GM13976 (cell line): ENCODE measurements at regions not wholly inside any gene's neighbourhood (a gene's known extent, or its start where the extent isn't known, plus 50 kb on each side); places are given as distances from the start of the nearest gene placed in this dataset.

ENCODE experiments used
- DNase-seq: peaks from one replicate; pipeline ENCODE4 v3.0.0; 2012; ENCODE audit warnings: low spot score
- CTCF ChIP-seq: IDR thresholded peaks from 2 replicates; pipeline ENCODE4 v1.5.1; 2012; ENCODE audit warnings: borderline replicate concordance, mild to moderate bottlenecking; ENCODE audit not compliant: insufficient read depth; ENCODE audit errors: extremely low read depth, missing control alignments, control extremely low read depth
- in situ Hi-C: fragments of 300-500 bp; cut with MboI; formaldehyde crosslinking; loops from one replicate; pipeline ENCODE4 v1.12.0; 2022; ENCODE audit warnings: low sequenced_read_pairs, mixed read lengths, inconsistent platforms; ENCODE audit not compliant: unreplicated experiment

DNA sequence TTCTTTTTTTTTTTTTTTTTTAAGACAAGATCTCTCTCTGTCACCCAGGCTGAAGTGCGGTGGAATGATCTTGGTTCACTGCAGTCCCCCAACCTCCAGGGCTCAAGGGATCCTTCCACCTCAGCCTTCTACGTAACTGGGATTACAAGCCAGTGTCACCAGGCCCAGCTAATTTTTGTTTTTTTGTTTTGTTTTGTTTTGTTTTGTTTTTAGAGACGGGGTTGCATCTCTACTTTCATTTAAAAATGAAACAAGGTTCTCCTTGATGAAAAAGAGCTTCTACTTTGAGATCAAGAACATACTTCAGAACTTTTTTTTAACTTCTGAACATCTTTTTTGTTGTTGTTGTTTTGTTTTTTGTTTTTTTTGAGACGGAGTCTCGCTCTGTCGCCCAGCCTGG lies 121.7 kb upstream of the PRB2 start:
- no peak for TF ChIP-seq CTCF
- in situ Hi-C loops, result no loop called here
- DNase-seq, result no peak

DNA sequence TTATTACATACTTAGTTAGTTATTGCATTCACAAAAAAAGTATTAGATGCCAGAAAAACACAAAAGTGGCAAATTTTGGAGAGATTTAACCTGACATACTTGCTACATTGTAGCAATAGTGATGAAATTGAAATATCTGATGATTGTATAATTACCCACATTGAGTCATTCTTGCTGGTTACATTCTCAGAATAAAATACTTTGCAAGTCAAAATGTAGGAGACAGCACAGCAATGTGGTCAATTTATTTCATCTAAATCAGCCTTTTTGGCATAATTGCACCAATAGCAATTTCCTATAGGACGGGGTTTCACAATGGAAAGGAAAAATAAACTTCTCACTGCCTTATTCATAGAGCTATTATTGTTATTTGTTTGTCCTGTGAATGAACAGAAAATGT lies 125.0 kb upstream of the ETV6 start:
- in situ Hi-C loops, result no loop called here
- no peak for DNase-seq
- no peak for TF ChIP-seq CTCF

DNA sequence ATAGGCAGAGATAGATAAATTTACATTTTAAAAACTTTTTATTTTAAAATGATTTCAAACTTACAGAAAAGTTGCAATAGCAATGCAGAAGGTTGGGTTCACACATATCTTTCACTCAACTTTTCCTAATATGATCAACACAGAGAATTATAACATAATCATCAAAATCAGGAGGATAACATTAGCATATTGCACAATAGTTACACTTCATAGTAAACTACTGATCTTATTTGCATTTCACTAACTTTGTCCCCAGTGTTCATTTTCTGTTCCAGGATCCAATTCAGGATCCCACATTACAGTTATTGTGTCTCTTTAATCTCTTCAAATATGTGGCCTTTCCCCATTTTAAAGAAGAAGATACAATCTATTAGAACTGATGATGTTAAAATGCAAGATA lies 115.4 kb upstream of the ETV6 start:
- in situ Hi-C loops, result no loop called here
- no peak for TF ChIP-seq CTCF
- DNase-seq, result no peak

- in situ Hi-C loops, result no loop called here
- no peak for TF ChIP-seq CTCF
- no peak for DNase-seq
These were observed 114.3 kb upstream of the ETV6 start for GRCh38 chr12:11535127-11535526.

- in situ Hi-C loops, result no loop called here
- no peak for TF ChIP-seq CTCF
- no peak for DNase-seq
These were observed 110.3 kb upstream of the ETV6 start for GRCh38 chr12:11539156-11539555.

DNA sequence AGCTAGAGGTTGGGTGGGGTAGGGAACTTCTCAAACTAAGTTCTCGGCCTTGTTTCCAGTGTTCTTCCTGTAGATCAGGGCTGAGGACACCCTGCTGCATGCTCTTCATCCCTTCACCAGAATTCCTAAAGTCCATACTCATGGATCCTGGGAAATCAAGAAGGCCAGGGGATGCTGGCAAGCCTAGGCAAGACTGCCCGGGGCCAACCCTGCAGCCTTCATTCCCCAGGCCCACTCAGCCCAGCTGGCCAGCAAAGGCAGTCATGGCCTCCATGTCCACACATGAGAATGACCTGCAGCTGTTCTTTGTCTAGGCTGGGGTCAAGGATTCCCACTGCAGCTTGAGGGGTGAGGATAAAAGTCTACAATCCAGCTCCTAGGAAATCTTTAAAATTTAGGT lies 109.3 kb upstream of the ETV6 start:
- no peak for TF ChIP-seq CTCF
- in situ Hi-C loops, result no loop called here

More for the DNA sequence above, 109.3 kb upstream of the ETV6 start:
- DNase-seq, result no peak
